Right atrium auricular region (tissue), 2 donors: ENCODE measurements at regions not wholly inside any gene's neighbourhood (a gene's known extent, or its start where the extent isn't known, plus 50 kb on each side); places are given as distances from the start of the nearest gene placed in this dataset.
"Not testable (repeated sequence)": the region's sequence is repeated elsewhere in the genome, so short reads cannot be mapped to it uniquely, and the experiment has no call there.

ENCODE experiments used
- DNase-seq: peaks from one replicate; pipeline ENCODE4 v3.0.0-alpha.2; 2019; ENCODE audit warnings: low spot score
- H3K27ac ChIP-seq, 2 donors: fragments of 200-600 bp; sonication (generic); 1 replicate in 1 of 2; 2 replicates in 1 of 2; pipeline ENCODE4 v1.5.1; 2016 to 2019
- H3K27me3 ChIP-seq, 2 donors: fragments of 200-600 bp; sonication (generic); one replicate each; pipeline versions ENCODE4 v1.5.1 to v1.6.0; 2017 to 2019
- H3K36me3 ChIP-seq: fragments of 200-600 bp; sonication (generic); one replicate; pipeline ENCODE4 v1.5.1; 2016
- H3K4me1 ChIP-seq, 2 donors: fragments of 200-600 bp; sonication (generic); one replicate each; pipeline versions ENCODE4 v1.5.1 to v1.6.0; 2017 to 2019
- H3K4me3 ChIP-seq, 2 donors: fragments of 200-600 bp; sonication (generic); 1 replicate in 1 of 2; 2 replicates in 1 of 2; pipeline ENCODE4 v1.5.1; 2017 to 2019; ENCODE audit warnings: mild to moderate bottlenecking in 1 of 2, moderate library complexity in 1 of 2
- H3K9me3 ChIP-seq, 2 donors: fragments of 200-600 bp; sonication (generic); one replicate each; pipeline ENCODE4 v1.5.1; 2019
- TF ChIP-seq, protein P1 (sequence below), 2 donors: fragments of 200-600 bp; sonication (generic); IDR thresholded peaks; one replicate each; pipeline ENCODE4 v1.5.1; 2019; ENCODE audit warnings: antibody characterized with exemption in 2 of 2

GRCh38 chr2:194824450-194824849, 832.6 kb upstream of the SLC39A10 start:
- no peaks in the 10 kb centered on the region for H3K4me1 ChIP-seq
- no peaks in the 10 kb centered on the region for H3K27me3 ChIP-seq
- H3K9me3 ChIP-seq = no peaks in the 10 kb centered on the region
- H3K4me3 ChIP-seq = no peak overlapping the region
- no peak overlapping the region for H3K27ac ChIP-seq
- DNase-seq = no peak
- no peaks in the 10 kb centered on the region for H3K36me3 ChIP-seq
- TF ChIP-seq, protein P1, sequence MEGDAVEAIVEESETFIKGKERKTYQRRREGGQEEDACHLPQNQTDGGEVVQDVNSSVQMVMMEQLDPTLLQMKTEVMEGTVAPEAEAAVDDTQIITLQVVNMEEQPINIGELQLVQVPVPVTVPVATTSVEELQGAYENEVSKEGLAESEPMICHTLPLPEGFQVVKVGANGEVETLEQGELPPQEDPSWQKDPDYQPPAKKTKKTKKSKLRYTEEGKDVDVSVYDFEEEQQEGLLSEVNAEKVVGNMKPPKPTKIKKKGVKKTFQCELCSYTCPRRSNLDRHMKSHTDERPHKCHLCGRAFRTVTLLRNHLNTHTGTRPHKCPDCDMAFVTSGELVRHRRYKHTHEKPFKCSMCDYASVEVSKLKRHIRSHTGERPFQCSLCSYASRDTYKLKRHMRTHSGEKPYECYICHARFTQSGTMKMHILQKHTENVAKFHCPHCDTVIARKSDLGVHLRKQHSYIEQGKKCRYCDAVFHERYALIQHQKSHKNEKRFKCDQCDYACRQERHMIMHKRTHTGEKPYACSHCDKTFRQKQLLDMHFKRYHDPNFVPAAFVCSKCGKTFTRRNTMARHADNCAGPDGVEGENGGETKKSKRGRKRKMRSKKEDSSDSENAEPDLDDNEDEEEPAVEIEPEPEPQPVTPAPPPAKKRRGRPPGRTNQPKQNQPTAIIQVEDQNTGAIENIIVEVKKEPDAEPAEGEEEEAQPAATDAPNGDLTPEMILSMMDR (IDR thresholded peaks at IDR 0.05) = no peak

- Histone ChIP-seq H3K36me3 (no peaks in the 10 kb centered on the region), H3K27ac (no peak overlapping the region), H3K9me3 (no peaks in the 10 kb centered on the region), H3K4me3 (no peak overlapping the region), H3K4me1 (no peaks in the 10 kb centered on the region), H3K27me3 (no peaks in the 10 kb centered on the region)
- TF ChIP-seq, protein P1 (IDR thresholded peaks at IDR 0.05) = no peak
- no peak for DNase-seq
Measured at GRCh38 chr2:194822657-194823056, 834.4 kb upstream of the SLC39A10 start.

DNA sequence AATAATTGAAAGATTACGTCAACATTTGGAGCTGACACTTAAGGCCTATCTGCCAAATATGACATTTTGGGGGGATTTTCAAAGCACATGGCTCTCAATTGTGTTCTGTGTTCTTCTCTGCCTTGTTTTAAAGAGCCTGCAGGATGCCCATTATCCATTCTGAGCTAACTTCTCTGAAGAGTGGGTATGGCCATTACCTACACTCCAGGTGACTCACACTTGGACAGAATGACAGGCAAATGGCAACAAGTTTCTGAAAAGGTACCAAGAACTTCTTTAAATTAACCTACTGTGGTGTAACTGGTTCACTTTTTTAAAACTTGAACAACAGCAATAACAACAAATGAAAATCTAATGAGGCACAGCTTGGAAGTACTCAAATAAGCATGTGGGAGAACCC, 834.9 kb upstream of the SLC39A10 start:
- TF ChIP-seq, protein P1 (IDR thresholded peaks at IDR 0.05) = no peak
- no peaks in the 10 kb centered on the region for H3K27me3 ChIP-seq
- H3K9me3 ChIP-seq = no peaks in the 10 kb centered on the region
- H3K4me3 ChIP-seq = no peak overlapping the region
- no peak overlapping the region for H3K27ac ChIP-seq
- no peaks in the 10 kb centered on the region for H3K4me1 ChIP-seq
- H3K36me3 ChIP-seq = no peaks in the 10 kb centered on the region
- no peak for DNase-seq

DNA sequence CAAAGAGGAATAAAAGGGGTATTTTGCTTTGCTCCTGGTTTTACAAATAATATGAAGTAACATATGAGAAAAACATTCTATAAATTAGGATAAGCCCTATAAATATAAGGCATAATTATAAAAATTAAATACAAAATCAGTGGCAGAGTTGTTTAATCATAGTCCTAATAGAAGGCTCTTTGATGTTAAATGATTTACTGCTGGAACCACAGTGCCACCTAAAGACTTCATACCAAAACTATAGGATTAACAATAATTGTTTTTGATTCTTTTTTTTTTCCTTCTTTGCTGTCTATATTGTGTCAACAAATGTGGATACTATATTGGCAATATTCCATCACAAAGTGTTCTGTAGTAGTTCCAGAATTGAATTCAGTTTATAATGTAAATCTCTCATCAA, 837.7 kb upstream of the SLC39A10 start:
- TF ChIP-seq, protein P1 (IDR thresholded peaks at IDR 0.05) = no peak
- Histone ChIP-seq H3K27me3 (no peaks in the 10 kb centered on the region), H3K36me3 (no peaks in the 10 kb centered on the region), H3K27ac (no peak overlapping the region), H3K4me3 (no peak overlapping the region), H3K4me1 (no peaks in the 10 kb centered on the region), H3K9me3 (no peaks in the 10 kb centered on the region)
- no peak for DNase-seq

- Histone ChIP-seq H3K36me3 (no peaks in the 10 kb centered on the region), H3K27ac (no peak overlapping the region), H3K4me1 (no peaks in the 10 kb centered on the region), H3K9me3 (no peaks in the 10 kb centered on the region), H3K4me3 (no peak overlapping the region), H3K27me3 (no peaks in the 10 kb centered on the region)
- no peak for DNase-seq
- TF ChIP-seq, protein P1 (IDR thresholded peaks at IDR 0.05) = no peak
Measured at GRCh38 chr2:194815475-194815874, 841.6 kb upstream of the SLC39A10 start.

DNA sequence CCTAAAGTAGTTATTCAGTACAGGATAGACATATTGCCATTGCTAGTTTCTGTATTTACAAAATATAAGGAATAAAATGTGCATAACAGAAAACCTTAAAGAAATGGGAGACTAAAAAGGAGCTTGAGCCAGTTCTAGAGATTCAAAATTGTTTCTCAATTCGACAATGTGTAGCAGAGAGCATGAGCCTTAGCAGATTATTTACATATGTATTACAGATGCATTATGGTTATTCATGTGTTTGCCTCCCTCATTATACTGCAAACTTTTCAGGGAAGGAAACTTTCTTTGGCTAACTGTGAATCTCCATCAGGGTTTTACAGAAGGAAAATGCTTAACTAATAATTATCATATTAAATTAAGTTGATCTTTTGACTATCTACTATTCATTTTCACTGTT, 854.4 kb upstream of the SLC39A10 start:
- peaks cover 0 to 3% of the 10 kb centered on the region in 2 donors for H3K9me3 ChIP-seq
- DNase-seq = no peak
- H3K27ac ChIP-seq = no peak overlapping the region
- TF ChIP-seq, protein P1 (IDR thresholded peaks at IDR 0.05) = no peak
- H3K36me3 ChIP-seq = no peaks in the 10 kb centered on the region
- H3K27me3 ChIP-seq = no peaks in the 10 kb centered on the region
- H3K4me3 ChIP-seq = no peak overlapping the region
- H3K4me1 ChIP-seq = no peaks in the 10 kb centered on the region

GRCh38 chr2:194787071-194787470, 870.0 kb upstream of the SLC39A10 start:
- not testable (repeated sequence) for H3K36me3 ChIP-seq, H3K27me3 ChIP-seq, H3K4me3 ChIP-seq, H3K27ac ChIP-seq, H3K4me1 ChIP-seq, H3K9me3 ChIP-seq, DNase-seq

- H3K36me3 ChIP-seq, DNase-seq, H3K4me3 ChIP-seq, H3K4me1 ChIP-seq, H3K9me3 ChIP-seq, H3K27me3 ChIP-seq, H3K27ac ChIP-seq: not testable (repeated sequence)
Measured at GRCh38 chr2:194771394-194771793, 885.6 kb upstream of the SLC39A10 start.
